HG03565 (cell line): ENCODE measurements at regions not wholly inside any gene's neighbourhood (a gene's known extent, or its start where the extent isn't known, plus 50 kb on each side); places are given as distances from the start of the nearest gene placed in this dataset.

Experiments used
- ATAC-seq: cut with Tn5 transposase; IDR thresholded peaks from one replicate; pipeline ENCODE4 v1.9.1; 2021; ENCODE audit warnings: mild to moderate bottlenecking, moderate library complexity; ENCODE audit not compliant: unreplicated experiment

DNA sequence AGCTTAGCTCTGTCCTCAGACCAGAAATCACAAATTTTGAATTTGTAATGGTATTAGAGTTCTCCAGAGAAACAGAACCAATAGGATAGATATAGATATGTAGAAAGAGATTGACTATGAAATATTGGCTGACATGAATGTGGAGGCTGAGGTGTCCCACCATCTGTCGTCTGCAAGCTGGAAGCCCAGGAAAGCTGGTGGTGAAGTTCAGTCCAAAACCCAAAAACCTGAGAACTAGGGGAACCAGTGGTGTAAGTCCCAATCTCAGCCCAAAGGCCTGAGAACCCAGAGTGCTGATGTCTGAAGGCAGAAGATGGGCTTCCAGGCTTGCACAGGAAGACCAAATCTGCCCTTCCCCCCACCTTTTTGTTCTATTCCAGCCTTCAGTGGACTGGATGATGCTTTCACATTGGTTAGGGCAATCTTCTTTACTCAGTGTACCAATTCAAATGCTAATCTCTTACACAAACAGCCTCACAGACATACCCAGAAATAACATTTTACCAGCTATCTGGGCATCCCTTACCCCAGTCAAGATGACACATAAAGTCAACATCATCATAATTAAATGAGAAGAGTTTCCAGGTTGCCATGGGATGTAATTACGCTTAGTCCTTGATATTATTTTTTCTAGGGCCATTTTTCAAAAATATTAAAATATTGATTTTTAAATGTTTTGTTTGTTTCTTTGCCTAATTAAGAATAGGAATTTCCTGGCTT lies 570.8 kb downstream of the UTRN start:
- no peak for ATAC-seq

DNA sequence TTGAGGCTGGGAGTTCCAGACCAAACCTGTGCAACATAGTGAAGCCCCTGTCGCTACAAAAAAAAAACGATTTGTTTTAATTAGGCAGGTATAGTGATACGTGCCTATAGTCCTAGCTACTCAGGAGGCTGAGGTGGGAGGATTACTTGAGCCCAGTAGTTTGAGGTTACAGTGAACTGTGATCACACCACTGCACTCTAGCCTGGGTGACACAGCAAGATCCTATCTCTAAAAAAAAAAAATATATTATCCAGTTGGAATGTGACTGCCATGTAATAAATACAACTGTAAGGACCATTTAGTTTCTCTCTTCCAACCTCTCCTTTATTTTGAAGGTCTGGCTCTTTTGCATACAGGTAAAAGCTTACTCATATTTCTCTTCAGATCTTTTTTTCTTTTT lies 571.5 kb downstream of the UTRN start:
- no peak for ATAC-seq

DNA sequence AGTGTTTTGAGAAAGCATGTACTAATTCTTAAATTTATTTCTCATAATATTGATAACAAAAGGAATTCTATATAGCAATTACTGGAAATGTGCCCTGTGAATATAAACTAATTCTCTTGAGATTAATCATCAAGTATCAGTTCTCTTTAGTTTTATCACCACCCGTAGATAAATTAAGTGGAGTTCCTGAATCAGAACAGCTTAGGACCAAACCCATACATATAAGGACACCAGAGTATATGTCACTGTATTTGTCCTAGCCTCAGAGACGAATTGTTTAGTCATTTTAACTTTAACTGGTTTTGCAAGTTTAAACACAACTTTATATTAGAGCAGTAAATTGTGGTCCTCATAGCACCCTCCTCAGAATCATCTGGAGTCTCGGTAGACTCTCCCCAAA lies 572.0 kb downstream of the UTRN start:
- no peak for ATAC-seq

DNA sequence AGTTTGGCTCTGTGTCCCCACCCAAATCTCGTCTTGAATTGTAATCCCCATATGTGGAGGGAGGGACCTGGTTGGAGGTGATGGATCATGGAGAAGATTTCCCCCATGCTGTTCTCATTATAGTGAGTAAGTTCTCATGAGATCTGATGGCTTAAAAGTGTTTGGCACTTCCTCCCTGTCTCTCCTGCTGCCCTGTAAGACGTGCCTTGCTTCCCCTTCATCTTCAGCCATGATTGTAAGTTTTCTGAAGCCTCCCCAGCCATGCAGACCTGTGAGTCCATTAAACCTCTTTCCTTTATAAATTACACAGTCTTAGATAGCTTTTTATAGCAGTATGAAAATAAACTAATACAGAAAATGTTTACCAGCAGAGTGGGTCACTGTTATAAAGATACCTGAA lies 577.6 kb downstream of the UTRN start:
- no peak for ATAC-seq

DNA sequence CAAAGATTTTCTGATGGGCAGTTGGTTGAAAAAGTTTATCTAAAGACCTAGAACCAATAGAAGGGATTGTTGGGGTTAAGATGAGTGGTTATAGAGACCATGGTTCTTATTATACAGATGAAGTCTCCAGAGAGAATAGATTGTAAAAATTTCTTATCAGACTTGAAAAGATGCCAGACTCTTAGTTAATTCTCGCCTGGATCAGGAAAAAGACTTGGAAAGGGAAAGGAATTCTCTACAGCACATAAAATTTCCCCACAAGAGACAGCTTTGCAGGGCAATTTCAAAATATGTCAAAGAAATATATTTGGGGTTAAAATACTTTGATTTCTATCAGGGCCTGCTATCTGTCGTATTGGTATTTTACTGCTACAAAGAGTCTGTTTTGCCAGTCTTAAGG lies 582.6 kb downstream of the UTRN start:
- no peak for ATAC-seq

DNA sequence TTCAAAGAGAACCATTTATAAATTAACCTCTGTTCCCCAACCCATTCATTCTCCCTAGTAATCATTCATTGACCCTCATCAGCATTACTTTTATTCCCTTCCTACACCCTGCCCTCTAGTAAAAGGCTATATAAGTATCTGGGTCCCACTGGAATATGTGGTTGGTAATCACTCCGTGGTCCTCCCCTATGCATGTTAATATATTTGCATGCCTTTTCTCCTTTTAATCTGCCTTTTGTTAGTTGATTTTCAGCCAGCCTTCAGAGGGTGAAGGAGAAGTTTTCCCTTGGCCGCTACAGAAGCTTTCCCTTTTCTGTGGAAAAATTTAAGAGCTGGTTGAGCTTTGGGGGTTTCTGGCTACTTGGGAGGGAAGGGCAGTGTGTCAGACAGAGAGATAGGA lies 585.6 kb downstream of the UTRN start:
- no peak for ATAC-seq

DNA sequence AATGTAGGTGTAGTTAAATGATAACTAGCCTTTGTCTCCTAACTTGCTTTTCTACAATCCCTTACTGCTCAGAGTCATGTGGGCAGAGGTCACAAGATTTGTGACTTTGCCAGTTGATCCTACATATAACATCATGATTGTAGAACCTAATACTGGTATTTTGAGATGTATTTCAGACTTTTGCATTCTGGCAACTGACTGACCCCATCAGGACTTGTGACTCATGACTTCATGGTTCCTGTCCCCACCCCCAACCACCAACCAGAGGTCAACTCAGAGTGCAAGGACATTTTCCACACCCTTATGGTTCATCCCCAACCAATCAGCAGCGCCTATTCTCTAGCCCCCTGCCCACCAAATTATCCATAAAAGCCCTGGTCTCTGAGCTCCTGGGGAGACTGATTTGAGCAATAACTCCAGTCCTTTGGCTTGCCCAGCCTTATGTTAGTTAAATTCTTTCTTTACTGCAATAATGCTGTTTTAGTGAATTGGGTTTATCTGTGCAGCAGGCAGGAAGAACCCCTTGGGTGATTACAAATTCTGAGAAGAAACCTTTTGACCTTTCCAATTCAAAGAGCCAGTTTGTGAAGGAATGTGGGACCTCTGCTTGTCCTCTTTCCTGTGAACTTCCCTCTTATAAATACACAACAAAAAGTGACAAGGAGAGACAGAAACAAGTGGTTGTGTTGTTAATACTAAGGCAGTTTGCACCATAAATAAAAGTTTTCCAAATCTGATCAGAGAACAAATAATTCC lies 588.7 kb downstream of the UTRN start:
- no peak for ATAC-seq

DNA sequence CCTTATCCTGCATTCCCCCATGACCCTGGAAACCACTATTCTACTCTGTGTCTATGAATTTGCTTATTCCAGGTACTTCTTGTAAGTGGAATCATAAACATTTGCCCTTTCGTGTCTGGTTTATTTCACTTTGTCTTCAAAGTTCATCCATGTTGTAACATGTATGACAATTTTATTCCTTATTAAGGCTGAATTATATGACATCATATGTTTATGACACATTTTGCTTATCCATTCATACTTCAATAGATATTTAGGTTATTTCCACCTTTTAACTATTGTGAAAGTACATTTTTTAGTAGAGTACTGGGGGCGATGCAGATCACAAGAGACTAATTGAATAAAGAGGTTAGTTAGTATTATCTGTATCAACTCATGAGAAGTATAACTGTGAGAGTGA lies 591.6 kb downstream of the UTRN start:
- ATAC-seq: no peak

DNA sequence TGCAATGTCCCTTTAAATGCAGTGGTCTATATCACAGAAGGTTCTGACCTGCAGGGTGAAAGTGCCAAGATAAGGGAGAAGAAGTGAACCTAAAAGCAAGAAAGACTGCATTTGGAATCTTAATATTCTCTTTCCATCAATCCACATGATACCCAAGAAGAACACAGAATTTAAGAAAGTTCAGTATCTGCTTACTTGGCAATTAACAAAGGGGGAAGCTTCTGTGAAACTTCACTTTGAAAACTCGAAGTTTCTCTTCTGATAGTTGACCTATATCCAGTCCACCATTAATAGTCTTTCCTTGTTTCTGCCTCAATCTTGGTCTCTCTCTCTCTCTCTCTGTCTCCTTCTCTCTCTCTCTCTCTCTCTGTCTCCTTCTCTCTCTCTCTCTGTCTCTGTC lies 592.0 kb downstream of the UTRN start:
- ATAC-seq: no peak

DNA sequence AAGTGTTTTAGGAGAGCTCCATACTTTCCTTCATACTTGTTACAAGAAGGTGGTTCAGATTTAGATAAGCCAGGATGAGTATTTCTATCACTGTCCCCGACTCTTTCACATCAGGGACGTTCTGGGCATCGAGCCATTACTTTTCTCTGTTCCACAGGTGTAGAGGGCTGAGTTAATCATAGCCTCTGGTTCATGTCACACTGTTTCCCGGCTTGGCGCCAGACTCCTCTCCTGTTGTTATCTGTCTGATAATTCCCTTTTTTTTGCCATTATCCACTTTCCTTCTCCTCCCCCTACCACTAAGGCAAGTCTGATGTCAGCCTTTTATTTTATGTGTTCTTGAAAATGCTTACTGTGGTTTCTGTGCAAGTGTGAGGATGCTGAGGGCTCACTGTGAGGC lies 593.4 kb downstream of the UTRN start:
- no peak for ATAC-seq

DNA sequence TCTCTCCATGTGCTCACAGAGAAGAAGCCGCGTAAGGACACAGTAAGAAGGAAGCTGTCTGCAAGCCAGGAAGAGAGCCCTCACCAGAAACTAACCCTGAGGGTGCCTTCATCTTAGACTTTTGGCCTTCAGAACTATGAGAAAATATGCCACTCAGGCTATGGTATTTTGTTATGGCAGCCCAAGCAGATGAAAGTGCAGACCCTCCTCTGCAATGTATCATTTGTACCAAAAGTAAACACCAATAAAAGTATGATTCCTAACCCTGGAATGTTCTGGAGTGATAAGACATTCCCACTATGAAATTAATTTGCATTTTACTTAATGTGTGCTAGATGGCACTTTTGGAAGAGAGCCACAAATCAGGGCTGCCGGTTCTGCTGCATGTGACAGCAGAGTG lies 594.3 kb downstream of the UTRN start:
- no peak for ATAC-seq

DNA sequence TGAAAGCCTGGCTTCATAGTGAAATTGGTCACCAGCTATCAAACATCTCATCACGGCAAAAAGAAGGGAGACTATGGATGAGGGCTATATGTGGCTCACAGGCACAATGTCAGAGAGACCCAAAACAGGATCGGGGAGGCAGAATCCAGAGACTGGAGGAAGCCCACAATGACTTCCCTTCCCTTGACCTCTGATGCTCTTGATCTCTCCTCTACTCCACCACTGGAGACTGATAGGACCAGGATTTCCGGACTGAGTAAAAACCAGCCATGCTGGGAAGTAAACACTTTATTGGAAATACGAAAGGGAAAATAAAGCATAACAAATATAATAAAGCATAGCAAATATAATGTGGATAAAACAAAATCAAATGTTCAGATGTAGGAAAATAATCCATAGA lies 597.3 kb downstream of the UTRN start:
- ATAC-seq: no peak

DNA sequence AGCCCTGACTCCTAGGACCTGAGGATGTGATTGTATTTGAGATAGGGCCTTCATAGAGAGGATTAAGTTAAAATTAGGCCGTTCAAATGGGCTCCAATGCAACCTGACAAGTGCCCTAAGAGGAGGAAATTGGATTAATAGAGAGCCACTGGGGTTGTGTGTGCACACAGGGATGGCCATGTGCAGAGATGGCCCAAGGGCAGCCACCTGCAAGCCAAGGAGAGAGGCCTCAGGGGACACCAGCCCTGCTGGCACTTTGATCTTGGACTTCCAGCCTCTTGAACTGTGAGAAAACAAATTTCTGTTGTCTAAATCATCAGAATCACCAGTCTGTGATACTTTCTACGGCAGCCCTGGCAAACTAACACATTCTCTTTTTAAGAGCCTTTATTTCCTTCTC lies 598.8 kb downstream of the UTRN start:
- ATAC-seq: no peak

DNA sequence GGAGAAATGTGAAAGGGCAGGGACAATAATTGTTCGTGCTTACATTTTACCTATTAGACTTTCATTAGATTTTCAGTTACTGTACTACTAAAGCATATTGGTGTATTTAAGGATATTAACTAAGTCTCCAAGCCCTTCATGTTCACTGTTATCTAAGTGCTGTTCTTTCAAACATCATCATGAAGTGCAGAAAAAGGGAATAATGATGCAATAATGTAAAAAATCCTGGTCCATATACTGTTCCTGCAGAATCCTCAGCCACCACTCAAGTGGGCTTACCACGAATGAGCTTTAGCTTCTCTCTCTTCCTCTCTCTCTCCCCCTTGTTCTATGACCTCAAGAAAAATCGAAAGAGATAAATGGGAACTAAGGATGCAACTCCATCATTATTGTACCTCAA lies 600.7 kb downstream of the UTRN start:
- ATAC-seq: no peak

DNA sequence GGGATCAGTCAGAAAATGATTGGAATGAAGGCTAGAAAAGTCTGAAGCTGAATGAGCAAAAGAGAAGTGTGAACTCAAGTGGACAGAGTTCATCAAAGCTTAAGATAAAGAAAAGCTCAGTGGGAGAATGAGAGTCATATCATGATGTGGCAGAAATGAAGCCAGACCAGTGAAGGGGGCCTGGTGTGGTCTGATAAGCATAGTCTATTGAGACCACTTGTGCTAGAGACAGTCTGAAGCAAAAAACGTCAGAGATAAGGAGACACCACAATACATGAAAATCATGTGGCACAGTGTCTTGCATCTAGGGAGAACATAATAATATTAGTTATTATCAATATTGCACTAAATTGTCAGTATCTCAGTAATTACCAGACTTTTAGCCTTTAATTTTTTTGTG lies 601.5 kb downstream of the UTRN start:
- ATAC-seq: no peak

DNA sequence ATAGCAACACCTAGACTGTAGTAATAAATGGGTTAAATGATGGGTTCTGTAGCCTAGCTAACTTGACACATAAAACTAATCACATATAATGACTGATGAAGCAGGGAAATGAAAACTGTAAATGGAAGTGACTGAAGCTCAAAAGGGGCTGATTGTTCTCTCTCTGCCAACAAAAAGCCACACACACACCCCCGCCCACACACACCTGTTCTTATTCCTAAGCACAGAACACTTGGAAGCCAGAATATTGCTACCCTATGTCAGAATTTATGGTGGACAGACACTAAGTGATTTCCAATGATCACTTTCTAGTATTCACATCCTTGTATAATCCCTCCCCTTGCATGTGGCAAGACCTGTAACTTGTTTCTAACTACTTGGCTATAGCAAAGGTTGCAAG lies 603.5 kb downstream of the UTRN start:
- no peak for ATAC-seq

DNA sequence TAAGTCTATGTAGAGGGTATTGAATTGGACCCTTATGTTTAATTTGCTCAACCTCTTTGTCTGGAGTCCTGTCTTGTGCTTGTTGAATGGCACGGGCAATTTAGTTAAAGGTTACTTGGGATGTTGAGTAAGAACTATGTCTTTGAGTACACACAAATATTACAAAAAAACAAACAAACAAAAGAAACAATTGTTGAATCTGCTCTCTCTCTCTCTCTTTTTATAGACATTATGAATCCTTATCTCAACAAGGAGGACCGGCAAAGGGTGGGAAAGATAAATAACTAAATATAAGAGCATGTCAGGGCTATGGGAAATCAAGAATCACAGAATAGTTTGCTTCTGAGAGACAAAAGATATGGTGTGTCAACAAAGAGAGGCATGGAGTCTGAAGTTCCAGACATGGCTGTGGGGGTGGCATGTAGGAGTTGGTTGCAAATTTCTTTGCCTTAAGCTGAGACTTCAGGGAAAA lies 608.6 kb downstream of the UTRN start:
- ATAC-seq: no peak

DNA sequence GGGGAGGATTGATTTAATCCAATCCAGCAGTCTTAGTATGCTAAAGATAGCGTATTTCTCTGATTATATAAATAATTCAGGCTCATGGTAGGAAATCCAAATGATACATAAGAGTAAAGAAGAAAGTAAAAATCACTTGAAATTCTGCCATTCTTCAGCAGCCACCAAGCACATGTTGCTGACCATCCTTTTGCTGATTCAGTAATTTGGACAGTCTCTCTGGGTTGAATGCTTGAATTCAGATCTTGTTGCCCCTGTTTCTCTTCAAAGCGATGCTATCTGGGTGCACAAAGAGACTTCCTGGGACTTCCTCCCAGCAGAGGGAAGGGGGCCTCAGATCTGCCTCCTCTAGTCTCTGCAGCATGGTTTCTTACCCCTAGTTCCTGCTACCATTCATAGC lies 609.1 kb downstream of the UTRN start:
- no peak for ATAC-seq

DNA sequence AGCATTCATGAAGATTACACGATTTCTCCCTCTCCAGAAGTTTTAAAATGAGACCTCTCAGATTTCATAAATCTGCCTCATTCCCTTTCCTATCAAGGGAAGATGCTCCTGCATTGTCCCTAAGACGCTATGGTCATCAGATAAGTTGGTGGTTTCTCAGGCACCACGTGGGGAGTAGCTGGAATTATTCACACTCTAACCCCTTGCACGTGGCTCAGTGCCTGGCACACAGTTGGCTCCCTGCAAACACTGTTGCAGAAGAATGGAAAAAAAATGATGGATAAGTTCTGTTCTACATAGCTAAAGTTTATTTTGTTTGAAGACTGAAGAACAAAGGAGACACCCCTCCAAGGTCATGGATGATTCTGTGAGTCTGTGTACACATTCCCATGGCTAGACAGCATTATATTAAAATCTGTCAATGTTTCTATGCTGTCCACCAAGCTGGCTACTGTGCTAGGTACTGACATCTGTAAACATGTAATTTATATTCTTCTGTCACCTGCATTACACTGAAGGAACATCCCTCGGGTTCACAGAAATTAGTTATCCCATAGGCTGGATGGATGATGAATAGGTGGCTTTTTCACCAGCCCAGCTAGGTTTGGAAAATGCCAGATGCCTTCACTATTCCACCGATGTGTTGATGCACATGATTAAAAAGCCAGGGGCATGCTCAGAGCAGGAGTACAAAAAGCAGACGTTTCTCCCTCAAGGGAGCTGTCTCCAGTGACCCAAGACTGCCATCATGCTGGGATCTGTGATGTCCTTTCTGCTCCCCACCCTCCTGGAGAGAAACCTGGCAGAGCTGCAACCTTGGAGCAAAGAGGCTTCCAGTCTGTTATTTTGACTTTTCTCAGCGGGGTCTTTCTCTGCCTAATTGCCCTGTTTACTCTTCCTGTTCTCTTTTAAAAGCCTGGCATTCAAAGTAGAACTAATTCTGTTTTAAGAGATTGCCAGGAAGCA lies 610.5 kb downstream of the UTRN start:
- no peak for ATAC-seq

DNA sequence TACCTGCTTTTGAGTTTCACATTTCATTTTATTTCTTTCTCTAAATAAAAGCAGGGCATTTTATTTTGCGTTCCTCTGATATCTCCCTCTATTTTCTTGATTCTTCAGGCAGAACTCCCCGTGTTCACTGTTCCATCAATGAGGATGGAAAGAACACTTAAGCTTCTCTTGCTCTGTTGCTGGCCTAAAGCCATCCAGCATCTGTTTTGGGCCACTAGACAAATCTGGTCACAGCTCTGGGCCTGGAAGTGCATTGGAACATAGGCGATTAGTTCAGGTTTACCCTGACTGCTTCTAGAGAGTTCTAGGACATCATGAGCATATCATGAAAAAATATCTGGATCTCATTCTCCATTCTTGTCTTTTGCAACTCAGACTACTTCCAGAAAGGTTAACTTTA lies 611.2 kb downstream of the UTRN start:
- no peak for ATAC-seq

DNA sequence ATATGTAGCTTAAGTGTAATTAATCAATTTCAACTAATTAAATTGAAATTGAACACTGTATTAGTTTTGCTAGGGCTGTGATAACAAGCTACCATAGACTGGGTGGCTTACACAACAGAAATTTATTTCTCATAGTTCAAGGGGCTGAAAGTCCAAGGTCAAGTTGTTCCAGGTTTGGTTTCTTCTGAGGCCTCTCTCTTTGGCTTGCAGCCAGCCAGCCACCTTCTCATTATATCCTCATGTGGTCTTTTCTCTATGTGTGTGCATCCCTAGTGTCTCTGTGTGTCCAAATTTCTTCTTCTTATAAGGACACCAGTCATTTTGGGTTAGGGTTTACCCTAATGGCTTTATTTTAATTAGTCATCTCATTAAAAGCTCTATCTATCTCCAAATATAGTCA lies 611.7 kb downstream of the UTRN start:
- no peak for ATAC-seq
